ENCODE measurements at regions not wholly inside any gene's neighbourhood (a gene's known extent, or its start where the extent isn't known, plus 50 kb on each side); places are given as distances from the start of the nearest gene placed in this dataset.

DNA sequence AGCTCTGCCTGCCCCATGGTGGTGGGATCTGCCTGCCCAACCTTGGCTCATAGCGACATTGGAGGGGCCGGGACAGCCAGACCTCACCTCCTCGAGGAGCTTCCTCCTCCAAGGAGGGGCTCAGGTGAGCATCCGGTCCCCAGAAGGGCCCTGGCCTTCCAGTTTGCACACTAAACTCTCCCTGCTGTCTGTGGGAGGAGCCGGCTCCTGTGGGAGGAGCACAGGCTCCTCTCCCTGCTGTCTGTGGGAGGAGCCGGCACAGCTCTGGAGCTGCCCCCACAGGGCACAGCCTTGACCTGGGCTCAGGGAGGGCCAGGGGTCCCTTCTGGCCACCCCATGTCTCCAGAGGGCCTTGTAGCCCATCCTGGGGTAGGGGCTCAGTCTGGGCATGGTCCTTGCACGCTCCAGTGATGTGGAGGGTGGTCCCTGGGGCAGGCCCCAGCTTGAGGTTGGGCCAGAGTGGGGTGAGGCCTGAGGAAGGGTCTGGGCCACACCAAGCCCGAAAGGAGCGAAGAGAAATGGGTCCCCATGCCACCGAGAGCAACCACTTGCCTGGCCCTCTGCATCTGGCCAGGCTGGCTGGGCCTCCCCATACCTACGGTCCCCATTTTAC is 147.5 kb upstream of the C14orf180 start:
- Histone ChIP-seq H3K4me1 (ENCODE audit: insufficient read depth, low read length, poor library complexity, severe bottlenecking) (no peaks in the 10 kb centered on the region), H3K27ac (ENCODE audit: low read depth, low read length, poor library complexity, severe bottlenecking) (no peak overlapping the region), H3K4me3 (ENCODE audit: low read depth, low read length, poor library complexity, severe bottlenecking) (no peak overlapping the region), H3K9me3 (ENCODE audit: low read depth, low read length, poor library complexity, severe bottlenecking) (no peaks in the 10 kb centered on the region), H3K27me3 (replicated peaks; ENCODE audit: insufficient read depth, low read depth, low read length, poor library complexity) (peaks cover 5% of the 10 kb centered on the region), H3K36me3 (ENCODE audit: insufficient read depth, low read length, poor library complexity, severe bottlenecking) (no peaks in the 10 kb centered on the region)
- TF ChIP-seq CTCF (conservative IDR thresholded peaks at IDR 0.05; ENCODE audit: low read depth, low read length) (no peak), EZH2 (IDR thresholded peaks at IDR 0.05; ENCODE audit: borderline replicate concordance, low read depth, low read length, poor library complexity, severe bottlenecking) (no peak)
- no peak for DNase-seq (ENCODE audit: low spot score)
- POLR2A ChIA-PET (ENCODE audit: low non-redundant PET): no interaction called here
- CTCF ChIA-PET: no interaction called here
- BruUV-seq (replicated peaks): no TSS peak
- intact Hi-C loops (cut with micrococcal nuclease; ENCODE audit: unreplicated experiment): no loop called here

- no peak for TF ChIP-seq CTCF (conservative IDR thresholded peaks at IDR 0.05; ENCODE audit: low read depth, low read length)
- no peak for TF ChIP-seq EZH2 (IDR thresholded peaks at IDR 0.05; ENCODE audit: borderline replicate concordance, low read depth, low read length, poor library complexity, severe bottlenecking)
- POLR2A ChIA-PET (ENCODE audit: low non-redundant PET): no interaction called here
- Histone ChIP-seq H3K9me3 (ENCODE audit: low read depth, low read length, poor library complexity, severe bottlenecking) (no peaks in the 10 kb centered on the region), H3K4me1 (ENCODE audit: insufficient read depth, low read length, poor library complexity, severe bottlenecking) (no peaks in the 10 kb centered on the region), H3K27me3 (replicated peaks; ENCODE audit: insufficient read depth, low read depth, low read length, poor library complexity) (peaks cover 5% of the 10 kb centered on the region), H3K36me3 (ENCODE audit: insufficient read depth, low read length, poor library complexity, severe bottlenecking) (no peaks in the 10 kb centered on the region), H3K27ac (ENCODE audit: low read depth, low read length, poor library complexity, severe bottlenecking) (no peak overlapping the region), H3K4me3 (ENCODE audit: low read depth, low read length, poor library complexity, severe bottlenecking) (no peak overlapping the region)
- DNase-seq (ENCODE audit: low spot score): no peak
- CTCF ChIA-PET: no interaction called here
- intact Hi-C loops (cut with micrococcal nuclease; ENCODE audit: unreplicated experiment): no loop called here
- BruUV-seq (replicated peaks): no TSS peak
Measured at GRCh38 chr14:104432611-104433231, 146.8 kb upstream of the C14orf180 start.

DNA sequence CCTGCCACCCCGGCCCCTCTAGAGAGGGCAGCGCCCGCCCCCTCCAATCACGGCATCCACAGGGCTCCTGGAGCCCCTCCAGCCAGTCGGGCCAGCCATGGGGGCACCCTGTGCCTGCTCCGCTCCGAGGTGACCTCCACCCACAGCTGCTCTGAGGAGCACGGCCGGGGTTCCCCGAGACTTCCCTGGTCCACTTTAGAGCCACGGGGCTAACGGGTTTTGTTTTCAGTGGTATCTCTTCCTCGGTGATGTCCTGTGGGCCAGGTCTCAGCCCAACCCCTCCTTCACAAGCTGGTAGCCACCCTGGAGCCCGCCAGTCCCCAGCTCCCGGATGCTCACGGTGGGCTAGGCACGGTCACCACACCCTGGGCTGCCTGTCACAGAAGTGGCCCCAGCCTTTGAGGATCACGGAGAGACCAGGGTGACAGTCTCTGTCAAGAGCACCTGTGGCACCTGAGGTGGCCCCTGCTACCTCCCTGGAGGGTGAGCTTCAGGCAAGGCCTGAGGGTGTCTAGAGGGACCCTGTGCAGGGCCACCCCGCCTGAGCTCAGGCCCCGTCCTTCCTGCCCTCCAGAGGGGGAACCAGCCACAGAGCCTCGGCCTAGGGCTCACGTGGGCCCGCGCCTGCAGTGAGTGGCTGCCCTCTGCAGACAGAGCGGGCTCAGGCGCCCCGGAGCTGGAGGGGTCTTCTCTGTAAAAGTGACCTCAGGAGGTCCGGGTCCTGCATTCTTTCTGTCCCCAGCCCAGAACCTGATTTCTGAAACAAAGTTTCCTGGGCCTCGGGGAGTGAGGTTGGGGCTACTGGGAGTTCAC is 146.0 kb upstream of the C14orf180 start:
- Histone ChIP-seq H3K27me3 (replicated peaks; ENCODE audit: insufficient read depth, low read depth, low read length, poor library complexity) (peaks cover 4% of the 10 kb centered on the region), H3K27ac (ENCODE audit: low read depth, low read length, poor library complexity, severe bottlenecking) (no peak overlapping the region), H3K4me1 (ENCODE audit: insufficient read depth, low read length, poor library complexity, severe bottlenecking) (no peaks in the 10 kb centered on the region), H3K4me3 (ENCODE audit: low read depth, low read length, poor library complexity, severe bottlenecking) (no peak overlapping the region), H3K9me3 (ENCODE audit: low read depth, low read length, poor library complexity, severe bottlenecking) (no peaks in the 10 kb centered on the region), H3K36me3 (ENCODE audit: insufficient read depth, low read length, poor library complexity, severe bottlenecking) (no peaks in the 10 kb centered on the region)
- BruUV-seq (replicated peaks): no TSS peak
- TF ChIP-seq EZH2 (IDR thresholded peaks at IDR 0.05; ENCODE audit: borderline replicate concordance, low read depth, low read length, poor library complexity, severe bottlenecking): no peak
- TF ChIP-seq CTCF (conservative IDR thresholded peaks at IDR 0.05; ENCODE audit: low read depth, low read length): no peak
- ChIA-PET CTCF (no interaction called here), POLR2A (ENCODE audit: low non-redundant PET) (no interaction called here)
- no peak for DNase-seq (ENCODE audit: low spot score)
- intact Hi-C loops (cut with micrococcal nuclease; ENCODE audit: unreplicated experiment): no loop called here
